MCF 10A (cell line): ENCODE measurements at regions not wholly inside any gene's neighbourhood (a gene's known extent, or its start where the extent isn't known, plus 50 kb on each side); places are given as distances from the start of the nearest gene placed in this dataset.

Experiments used
- BruUV-seq: library from RNA; stranded (reverse); fragments of 400-500 nt; replicated peaks from 2 replicates; lab custom pipeline; 2021; lab: Mats Ljungman, UMichigan
- CTCF ChIA-PET: fragments of 300-600 bp; sonication (Branson Sonifier 250); formaldehyde crosslinking; extraction: SDS; loops from one replicate; lab custom pipeline; 2021; ENCODE audit warnings: antibody characterized with exemption, inconsistent platforms; lab: Yijun Ruan, JAX
- POLR2A ChIA-PET: fragments of 300-600, 350-650 bp; sonication (Branson Sonifier 250); formaldehyde crosslinking; extraction: SDS; loops from one replicate; lab custom pipeline; 2020; ENCODE audit warnings: antibody characterized with exemption, inconsistent platforms; lab: Yijun Ruan, JAX
- DNase-seq: peaks from one replicate; pipeline ENCODE4 v3.0.0-alpha.2; 2018; ENCODE audit not compliant: unreplicated experiment
- H3K27ac Mint-ChIP-seq: one replicate; pipeline ENCODE4 v1.8.0; 2022; ENCODE audit warnings: mild to moderate bottlenecking, low read depth, mixed read lengths; ENCODE audit not compliant: unreplicated experiment
- H3K27me3 Mint-ChIP-seq: one replicate; pipeline ENCODE4 v1.8.0; 2022; ENCODE audit warnings: mixed read lengths; ENCODE audit not compliant: insufficient read depth, unreplicated experiment
- H3K36me3 Mint-ChIP-seq: one replicate; pipeline ENCODE4 v1.8.0; 2022; ENCODE audit warnings: mild to moderate bottlenecking, moderate library complexity, mixed read lengths; ENCODE audit not compliant: insufficient read depth, unreplicated experiment
- H3K4me1 Mint-ChIP-seq: one replicate; pipeline ENCODE4 v1.8.0; 2022; ENCODE audit warnings: mixed read lengths; ENCODE audit not compliant: insufficient read depth, unreplicated experiment
- H3K4me3 Mint-ChIP-seq: one replicate; pipeline ENCODE4 v1.8.0; 2022; ENCODE audit warnings: mild to moderate bottlenecking, moderate library complexity, mixed read lengths; ENCODE audit not compliant: unreplicated experiment
- H3K9me3 Mint-ChIP-seq: one replicate; pipeline ENCODE4 v1.8.0; 2022; ENCODE audit warnings: mixed read lengths; ENCODE audit not compliant: unreplicated experiment
- intact Hi-C: fragments of 100-400 bp; cut with micrococcal nuclease; formaldehyde crosslinking; loops from 2 replicates; pipeline ENCODE4 v1.14.1; 2022
- TF ChIP-seq, protein P1 (sequence below): fragments of 200-600 bp; IDR thresholded peaks from one replicate; pipeline ENCODE4 v1.8.0; 2022; ENCODE audit warnings: antibody characterized with exemption, mild to moderate bottlenecking; ENCODE audit not compliant: unreplicated experiment

DNA sequence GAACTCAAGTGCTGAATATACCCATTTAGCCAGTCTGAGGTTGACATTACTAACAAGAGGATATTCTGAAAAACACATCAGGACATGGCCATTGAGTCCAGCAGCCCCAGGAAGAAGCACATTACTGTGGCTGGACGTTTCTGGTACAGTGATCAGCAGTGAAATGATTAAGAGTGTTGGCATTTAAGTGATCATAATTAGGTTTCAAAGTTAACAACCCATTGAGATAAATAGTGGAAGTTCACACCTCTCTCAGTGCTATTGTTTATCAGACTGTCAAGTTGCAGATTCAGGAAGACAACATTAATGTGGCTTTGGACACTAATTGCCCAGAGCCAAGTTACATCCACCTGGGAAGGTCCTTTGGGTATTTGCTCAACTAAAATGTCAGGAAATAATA is 139.5 kb upstream of the GAREM1 start:
- no peak overlapping the region for H3K4me3 Mint-ChIP-seq
- H3K9me3 Mint-ChIP-seq, result no peaks in the 10 kb centered on the region
- no peak for DNase-seq
- H3K27ac Mint-ChIP-seq, result no peak overlapping the region
- no peaks in the 10 kb centered on the region for H3K4me1 Mint-ChIP-seq
- H3K36me3 Mint-ChIP-seq, result no peaks in the 10 kb centered on the region
- intact Hi-C loops, result no loop called here
- H3K27me3 Mint-ChIP-seq, result peaks cover 26% of the 10 kb centered on the region
- no TSS peak for BruUV-seq
- TF ChIP-seq, protein P1, sequence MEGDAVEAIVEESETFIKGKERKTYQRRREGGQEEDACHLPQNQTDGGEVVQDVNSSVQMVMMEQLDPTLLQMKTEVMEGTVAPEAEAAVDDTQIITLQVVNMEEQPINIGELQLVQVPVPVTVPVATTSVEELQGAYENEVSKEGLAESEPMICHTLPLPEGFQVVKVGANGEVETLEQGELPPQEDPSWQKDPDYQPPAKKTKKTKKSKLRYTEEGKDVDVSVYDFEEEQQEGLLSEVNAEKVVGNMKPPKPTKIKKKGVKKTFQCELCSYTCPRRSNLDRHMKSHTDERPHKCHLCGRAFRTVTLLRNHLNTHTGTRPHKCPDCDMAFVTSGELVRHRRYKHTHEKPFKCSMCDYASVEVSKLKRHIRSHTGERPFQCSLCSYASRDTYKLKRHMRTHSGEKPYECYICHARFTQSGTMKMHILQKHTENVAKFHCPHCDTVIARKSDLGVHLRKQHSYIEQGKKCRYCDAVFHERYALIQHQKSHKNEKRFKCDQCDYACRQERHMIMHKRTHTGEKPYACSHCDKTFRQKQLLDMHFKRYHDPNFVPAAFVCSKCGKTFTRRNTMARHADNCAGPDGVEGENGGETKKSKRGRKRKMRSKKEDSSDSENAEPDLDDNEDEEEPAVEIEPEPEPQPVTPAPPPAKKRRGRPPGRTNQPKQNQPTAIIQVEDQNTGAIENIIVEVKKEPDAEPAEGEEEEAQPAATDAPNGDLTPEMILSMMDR, result no peak
- CTCF ChIA-PET, result no interaction called here
- POLR2A ChIA-PET, result no interaction called here

DNA sequence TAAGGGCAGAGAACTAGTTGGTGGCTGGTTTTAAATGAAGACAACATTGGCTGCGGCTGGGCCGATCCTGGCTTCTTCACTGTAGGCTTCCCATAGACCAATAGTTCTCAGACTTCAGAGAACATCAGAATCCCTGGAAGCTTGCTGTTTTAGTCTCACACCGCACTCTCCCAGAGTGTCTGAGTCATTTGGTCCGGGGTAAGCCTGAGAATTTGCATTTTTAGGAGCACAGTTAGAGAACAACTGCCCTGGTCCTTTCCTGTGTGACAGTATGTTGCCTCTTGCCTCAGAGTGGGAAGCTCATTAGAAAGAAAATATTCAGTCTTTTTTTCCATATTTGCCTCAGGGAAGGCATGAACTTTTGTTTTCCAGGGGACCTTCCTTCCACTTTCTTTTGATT is 137.1 kb upstream of the GAREM1 start:
- Mint-ChIP-seq H3K4me1 (no peaks in the 10 kb centered on the region), H3K4me3 (no peak overlapping the region), H3K9me3 (no peaks in the 10 kb centered on the region), H3K27me3 (peaks cover 49% of the 10 kb centered on the region), H3K27ac (no peak overlapping the region), H3K36me3 (no peaks in the 10 kb centered on the region)
- ChIA-PET POLR2A (no interaction called here), CTCF (no interaction called here)
- BruUV-seq, result no TSS peak
- DNase-seq, result no peak
- intact Hi-C loops, result no loop called here
- TF ChIP-seq, protein P1, result no peak

DNA sequence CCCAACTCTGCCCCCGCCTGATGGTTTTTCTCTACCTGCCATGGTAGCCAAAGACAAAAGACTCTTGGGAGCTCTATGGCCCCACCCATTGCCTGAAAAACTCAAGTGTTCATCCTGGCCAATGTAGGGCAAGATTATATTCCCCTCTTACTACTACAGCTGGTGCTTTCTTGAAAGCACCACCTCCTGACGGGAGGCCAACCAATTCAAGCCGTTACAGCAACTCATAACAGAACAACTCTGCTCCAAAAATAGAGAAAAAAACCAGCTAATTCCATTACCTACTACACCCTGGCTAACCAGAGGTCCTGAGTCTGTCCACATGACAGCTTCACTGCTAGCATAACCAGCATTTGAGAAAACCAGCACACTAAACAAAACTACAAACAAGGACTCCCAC is 127.5 kb upstream of the GAREM1 start:
- TF ChIP-seq, protein P1, result no peak
- no peaks in the 10 kb centered on the region for H3K4me1 Mint-ChIP-seq
- no TSS peak for BruUV-seq
- no peak overlapping the region for H3K4me3 Mint-ChIP-seq
- intact Hi-C loops, result no loop called here
- H3K27me3 Mint-ChIP-seq, result peaks cover 23% of the 10 kb centered on the region
- no peak overlapping the region for H3K27ac Mint-ChIP-seq
- POLR2A ChIA-PET, result no interaction called here
- no peak for DNase-seq
- no peaks in the 10 kb centered on the region for H3K36me3 Mint-ChIP-seq
- no peaks in the 10 kb centered on the region for H3K9me3 Mint-ChIP-seq
- CTCF ChIA-PET, result interaction anchor here (0.6 kb wide), 1 partner anchor 117 kb away, joined by 4 read pairs; no protein-coding TSS in a partner anchor

DNA sequence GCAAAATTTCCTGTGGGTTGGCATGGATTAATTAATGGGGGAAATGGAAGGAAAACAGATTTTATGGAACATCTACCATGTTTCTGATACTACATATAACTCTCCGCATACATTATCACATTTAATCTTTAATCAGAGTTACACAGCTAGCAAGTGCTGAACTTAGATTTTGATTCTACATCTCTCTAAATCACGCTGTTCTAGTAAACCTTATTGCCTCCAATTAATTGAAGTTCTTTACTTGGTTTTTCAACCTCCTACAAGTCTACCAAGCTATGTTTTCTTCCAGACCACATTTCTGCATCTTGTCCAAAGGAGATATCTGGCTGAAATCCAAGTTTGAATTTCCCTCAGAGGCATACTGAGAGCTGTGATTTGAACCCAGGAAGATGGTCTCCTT is 125.8 kb upstream of the GAREM1 start:
- TF ChIP-seq, protein P1, result no peak
- no peaks in the 10 kb centered on the region for H3K9me3 Mint-ChIP-seq
- no peaks in the 10 kb centered on the region for H3K36me3 Mint-ChIP-seq
- intact Hi-C loops, result no loop called here
- BruUV-seq, result no TSS peak
- H3K4me1 Mint-ChIP-seq, result no peaks in the 10 kb centered on the region
- DNase-seq, result no peak
- peaks cover 7% of the 10 kb centered on the region for H3K27me3 Mint-ChIP-seq
- no peak overlapping the region for H3K4me3 Mint-ChIP-seq
- no peak overlapping the region for H3K27ac Mint-ChIP-seq
- ChIA-PET CTCF (no interaction called here), POLR2A (interaction anchor here (1.0 kb wide), 1 partner anchor 429 kb away, joined by 3 read pairs; no protein-coding TSS in a partner anchor)
